Gastroesophageal sphincter (tissue), 3 donors: ENCODE measurements at regions not wholly inside any gene's neighbourhood (a gene's known extent, or its start where the extent isn't known, plus 50 kb on each side); places are given as distances from the start of the nearest gene placed in this dataset.

ENCODE experiments used
- POLR2A ChIP-seq, 2 donors: fragments of 450-650 bp; IDR thresholded peaks; one replicate each; pipeline ENCODE4 v1.6.1; 2017; ENCODE audit warnings: antibody characterized with exemption in 2 of 2, mild to moderate bottlenecking in 2 of 2, moderate library complexity in 1 of 2
- POLR2AphosphoS5 ChIP-seq: sonication (generic); formaldehyde crosslinking; IDR thresholded peaks from one replicate; pipeline ENCODE4 v1.6.1; 2017; ENCODE audit warnings: antibody characterized with exemption
- TF ChIP-seq, protein P1 (sequence below), 4 experiments: fragments of 200-600 bp in 2 of 4; fragments of 450-650 bp in 2 of 4; sonication (generic) in 1 of 4; IDR thresholded peaks; one replicate each; pipeline ENCODE4 v1.5.1; 2017 to 2019; ENCODE audit warnings: antibody characterized with exemption in 4 of 4, mild to moderate bottlenecking in 2 of 4, moderate library complexity in 2 of 4

- TF ChIP-seq, protein P1, sequence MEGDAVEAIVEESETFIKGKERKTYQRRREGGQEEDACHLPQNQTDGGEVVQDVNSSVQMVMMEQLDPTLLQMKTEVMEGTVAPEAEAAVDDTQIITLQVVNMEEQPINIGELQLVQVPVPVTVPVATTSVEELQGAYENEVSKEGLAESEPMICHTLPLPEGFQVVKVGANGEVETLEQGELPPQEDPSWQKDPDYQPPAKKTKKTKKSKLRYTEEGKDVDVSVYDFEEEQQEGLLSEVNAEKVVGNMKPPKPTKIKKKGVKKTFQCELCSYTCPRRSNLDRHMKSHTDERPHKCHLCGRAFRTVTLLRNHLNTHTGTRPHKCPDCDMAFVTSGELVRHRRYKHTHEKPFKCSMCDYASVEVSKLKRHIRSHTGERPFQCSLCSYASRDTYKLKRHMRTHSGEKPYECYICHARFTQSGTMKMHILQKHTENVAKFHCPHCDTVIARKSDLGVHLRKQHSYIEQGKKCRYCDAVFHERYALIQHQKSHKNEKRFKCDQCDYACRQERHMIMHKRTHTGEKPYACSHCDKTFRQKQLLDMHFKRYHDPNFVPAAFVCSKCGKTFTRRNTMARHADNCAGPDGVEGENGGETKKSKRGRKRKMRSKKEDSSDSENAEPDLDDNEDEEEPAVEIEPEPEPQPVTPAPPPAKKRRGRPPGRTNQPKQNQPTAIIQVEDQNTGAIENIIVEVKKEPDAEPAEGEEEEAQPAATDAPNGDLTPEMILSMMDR (IDR thresholded peaks at IDR 0.05) = no peak
- TF ChIP-seq POLR2AphosphoS5 (no peak), POLR2A (IDR thresholded peaks at IDR 0.05) (no peak)
Observed at GRCh38 chr10:78550716-78551115, 517.1 kb downstream of the RPS24 start.
